Adrenal gland (tissue), 9 donors: ENCODE measurements at regions not wholly inside any gene's neighbourhood (a gene's known extent, or its start where the extent isn't known, plus 50 kb on each side); places are given as distances from the start of the nearest gene placed in this dataset.
"Not testable (repeated sequence)": the region's sequence is repeated elsewhere in the genome, so short reads cannot be mapped to it uniquely, and the experiment has no call there.

Experiments
- DNase-seq, 7 donors: peaks; one replicate each; pipeline ENCODE4 v3.0.0-alpha.2; 2019 to 2020
- H3K27ac ChIP-seq, 5 donors: fragments of 200-600 bp; sonication (generic) in 4 of 5; 1 replicate in 3 of 5; 2 replicates in 2 of 5; pipeline versions ENCODE4 v1.5.1 to v1.8.0; 2016 to 2020; ENCODE audit warnings: mild to moderate bottlenecking in 1 of 5
- H3K27me3 ChIP-seq: fragments of 200-600 bp; 2 replicates; pipeline ENCODE4 v1.8.0; 2021
- H3K36me3 ChIP-seq, 2 donors: fragments of 200-600 bp; replicated peaks in 1 of 2; 1 replicate in 1 of 2; 2 replicates in 1 of 2; pipeline versions ENCODE4 v1.5.1 to v1.8.0; 2018 to 2022
- H3K4me1 ChIP-seq, 2 donors: fragments of 200-600 bp; replicated peaks in 1 of 2; 1 replicate in 1 of 2; 2 replicates in 1 of 2; pipeline versions ENCODE4 v1.5.1 to v1.8.0; 2018 to 2021
- H3K4me3 ChIP-seq, 4 donors: fragments of 200-600 bp; sonication (generic) in 3 of 4; one replicate each; pipeline ENCODE4 v1.5.1; 2016 to 2018
- H3K9me3 ChIP-seq, 3 donors: fragments of 200-600 bp; sonication (generic) in 1 of 3; replicated peaks in 1 of 3; 1 replicate in 2 of 3; 2 replicates in 1 of 3; pipeline versions ENCODE4 v1.5.1 to v1.8.0; 2016 to 2021
- POLR2A ChIP-seq, 2 donors: fragments of 450-650 bp; IDR thresholded peaks; one replicate each; pipeline ENCODE4 v1.6.1; 2017; ENCODE audit warnings: antibody characterized with exemption in 2 of 2, mild to moderate bottlenecking in 2 of 2, moderate library complexity in 1 of 2
- WGBS, 4 donors: extraction: QIAGEN DNeasy Blood & Tissue Kit in 2 of 4; methylation state at CpG; one replicate each; pipeline versions ENCODE4 v1.1.5 to v1.1.7; 2013 to 2017; 5-methylcytosine and 5-hydroxymethylcytosine counted together
- intact Hi-C, 2 donors: fragments of 100-400 bp; cut with DNase I; formaldehyde crosslinking; loops; one replicate each; pipeline versions ENCODE4 v1.14.1 to v1.15.0; 2022 to 2023
- TF ChIP-seq, protein P1 (sequence below), 6 experiments: fragments of 450-650 bp in 4 of 6; fragments of 200-600 bp in 2 of 6; sonication (generic) in 1 of 6; IDR thresholded peaks; 1 replicate in 5 of 6; 2 replicates in 1 of 6; pipeline versions ENCODE4 v1.5.1 to v1.8.0; 2016 to 2021; ENCODE audit warnings: antibody characterized with exemption in 6 of 6, mild to moderate bottlenecking in 2 of 6, moderate library complexity in 1 of 6
- donor health status: healthy with polysubstance abuse.
- donor health status: Bipolar disorder and iron deficiency.
- donor health status: DM: yes; HTN: yes; CAD: no.
- donor health status: DM: no; HTN: no; CAD: no.
- donor health status: DM: no; HTN: no; CAD: no.

DNA sequence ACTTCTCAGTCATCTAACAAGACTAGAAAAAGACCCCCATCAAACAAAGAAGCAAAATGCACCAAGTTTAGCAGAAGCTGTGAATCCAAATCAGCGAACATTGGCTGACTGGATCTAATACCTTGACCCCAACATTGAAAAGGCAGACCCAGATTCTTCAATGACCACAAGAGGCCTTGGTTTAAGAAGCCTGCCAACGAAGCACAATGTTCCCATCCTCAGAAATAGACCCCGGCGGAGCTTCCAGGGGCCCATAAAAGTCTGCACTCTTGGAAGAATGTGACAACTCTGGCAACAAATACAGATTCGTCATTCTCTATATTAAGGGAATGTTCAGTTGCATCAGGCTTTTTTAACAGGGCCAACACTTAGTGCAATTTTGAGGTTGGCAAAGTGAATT lies 112.8 kb upstream of the BCL6 start:
- 61 to 83% (median 64%) methylated on average over 5 of the region's 5 CpGs for WGBS, 4 donors
- no peak for TF ChIP-seq POLR2A (IDR thresholded peaks at IDR 0.05)
- TF ChIP-seq, protein P1, sequence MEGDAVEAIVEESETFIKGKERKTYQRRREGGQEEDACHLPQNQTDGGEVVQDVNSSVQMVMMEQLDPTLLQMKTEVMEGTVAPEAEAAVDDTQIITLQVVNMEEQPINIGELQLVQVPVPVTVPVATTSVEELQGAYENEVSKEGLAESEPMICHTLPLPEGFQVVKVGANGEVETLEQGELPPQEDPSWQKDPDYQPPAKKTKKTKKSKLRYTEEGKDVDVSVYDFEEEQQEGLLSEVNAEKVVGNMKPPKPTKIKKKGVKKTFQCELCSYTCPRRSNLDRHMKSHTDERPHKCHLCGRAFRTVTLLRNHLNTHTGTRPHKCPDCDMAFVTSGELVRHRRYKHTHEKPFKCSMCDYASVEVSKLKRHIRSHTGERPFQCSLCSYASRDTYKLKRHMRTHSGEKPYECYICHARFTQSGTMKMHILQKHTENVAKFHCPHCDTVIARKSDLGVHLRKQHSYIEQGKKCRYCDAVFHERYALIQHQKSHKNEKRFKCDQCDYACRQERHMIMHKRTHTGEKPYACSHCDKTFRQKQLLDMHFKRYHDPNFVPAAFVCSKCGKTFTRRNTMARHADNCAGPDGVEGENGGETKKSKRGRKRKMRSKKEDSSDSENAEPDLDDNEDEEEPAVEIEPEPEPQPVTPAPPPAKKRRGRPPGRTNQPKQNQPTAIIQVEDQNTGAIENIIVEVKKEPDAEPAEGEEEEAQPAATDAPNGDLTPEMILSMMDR (IDR thresholded peaks at IDR 0.05): no peak
- H3K4me1 ChIP-seq: no peaks in the 10 kb centered on the region
- H3K9me3 ChIP-seq: no peaks in the 10 kb centered on the region
- H3K27me3 ChIP-seq: no peaks in the 10 kb centered on the region
- H3K36me3 ChIP-seq: no peaks in the 10 kb centered on the region
- no peak for DNase-seq
- H3K4me3 ChIP-seq: no peak overlapping the region
- intact Hi-C loops: no loop called here
- H3K27ac ChIP-seq: no peak overlapping the region

- WGBS, 4 donors: 96 to 100% (median 98%) methylated on average over 2 of the region's 2 CpGs
- intact Hi-C loops: no loop called here
- H3K27ac ChIP-seq: no peak overlapping the region
These were observed 113.4 kb upstream of the BCL6 start for GRCh38 chr3:187858711-187859110.

GRCh38 chr3:187862701-187863277 lies 117.5 kb upstream of the BCL6 start:
- WGBS, 4 donors: 52 to 79% (median 67%) methylated on average over 11 to 18 of the region's 22 CpGs
- not testable (repeated sequence) for H3K36me3 ChIP-seq

More at GRCh38 chr3:187858711-187859110, 113.4 kb upstream of the BCL6 start:
- Histone ChIP-seq H3K4me3 (no peak overlapping the region), H3K36me3 (no peaks in the 10 kb centered on the region), H3K4me1 (no peaks in the 10 kb centered on the region), H3K9me3 (no peaks in the 10 kb centered on the region), H3K27me3 (no peaks in the 10 kb centered on the region)
- no peak for TF ChIP-seq POLR2A (IDR thresholded peaks at IDR 0.05)
- TF ChIP-seq, protein P1 (IDR thresholded peaks at IDR 0.05): no peak
- DNase-seq: no peak

DNA sequence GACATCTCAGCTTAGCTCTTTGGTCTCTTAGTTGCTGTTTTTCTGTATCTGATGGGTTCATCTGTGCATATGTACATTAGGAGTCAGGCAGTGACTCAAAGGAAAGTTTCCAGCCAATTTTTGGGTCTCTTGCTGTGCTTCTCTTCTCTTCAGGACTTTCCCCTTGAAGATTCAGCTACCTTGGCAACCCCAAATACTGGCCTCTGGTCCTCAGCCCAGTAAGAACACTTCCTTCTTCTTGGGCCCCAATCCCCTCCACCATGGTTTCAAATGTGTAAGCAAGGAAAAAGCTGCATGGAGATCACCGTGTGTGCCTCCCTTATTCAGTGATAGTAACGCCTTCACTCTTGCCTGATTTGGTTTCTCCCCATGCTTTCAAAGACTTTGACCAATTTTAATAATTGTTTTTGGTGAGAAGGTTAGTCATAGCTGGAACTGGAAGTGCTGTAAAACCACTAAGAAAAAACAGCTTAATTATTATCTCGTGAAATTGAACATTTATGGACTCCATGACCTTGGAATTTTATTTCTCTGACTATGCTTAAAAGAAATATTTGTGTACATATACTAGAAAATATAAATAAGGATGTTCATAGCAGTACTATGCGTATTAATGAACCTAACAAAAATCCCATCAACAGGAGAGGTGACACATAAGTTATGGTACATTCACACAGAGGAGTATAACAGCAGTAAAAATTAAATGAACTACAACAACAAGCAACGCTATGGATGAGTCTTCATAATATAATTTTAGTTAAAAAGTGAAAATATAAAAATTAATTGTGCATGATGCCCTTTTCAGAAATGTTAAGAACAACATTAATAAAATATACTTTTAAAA lies 125.3 kb upstream of the BCL6 start:
- Histone ChIP-seq H3K9me3 (no peaks in the 10 kb centered on the region), H3K4me3 (no peak overlapping the region), H3K4me1 (no peaks in the 10 kb centered on the region), H3K27ac (no peak overlapping the region), H3K36me3 (no peaks in the 10 kb centered on the region), H3K27me3 (no peaks in the 10 kb centered on the region)
- no peak for DNase-seq
- WGBS, 4 donors: 83 to 87% (median 84%) methylated on average over 5 of the region's 5 CpGs
- intact Hi-C loops: no loop called here
- TF ChIP-seq, protein P1 (IDR thresholded peaks at IDR 0.05): no peak

More at GRCh38 chr3:187862701-187863277, 117.5 kb upstream of the BCL6 start:
- intact Hi-C loops, H3K4me3 ChIP-seq, H3K27ac ChIP-seq, H3K4me1 ChIP-seq, H3K9me3 ChIP-seq, DNase-seq, H3K27me3 ChIP-seq: not testable (repeated sequence)

GRCh38 chr3:187871204-187871591 lies 125.9 kb upstream of the BCL6 start:
- intact Hi-C loops: no loop called here
- TF ChIP-seq POLR2A (IDR thresholded peaks at IDR 0.05): no peak
- TF ChIP-seq, protein P1 (IDR thresholded peaks at IDR 0.05): no peak
- no peak overlapping the region for H3K4me3 ChIP-seq
- no peaks in the 10 kb centered on the region for H3K9me3 ChIP-seq
- H3K27me3 ChIP-seq: no peaks in the 10 kb centered on the region
- no peaks in the 10 kb centered on the region for H3K36me3 ChIP-seq
- no peaks in the 10 kb centered on the region for H3K4me1 ChIP-seq
- H3K27ac ChIP-seq: no peak overlapping the region
- no peak for DNase-seq
